Gastroesophageal sphincter (tissue), 4 donors: ENCODE measurements at regions not wholly inside any gene's neighbourhood (a gene's known extent, or its start where the extent isn't known, plus 50 kb on each side); places are given as distances from the start of the nearest gene placed in this dataset.

Experiments used
- ATAC-seq: fragments of 150-250 bp; one replicate; pipeline ENCODE4 v1.9.1; 2016; ENCODE audit warnings: mild to moderate bottlenecking, moderate library complexity
- H3K27ac ChIP-seq, 4 donors: fragments of 200-600 bp; sonication (generic) in 3 of 4; 1 replicate in 3 of 4; 2 replicates in 1 of 4; pipeline ENCODE4 v1.5.1; 2016 to 2019
- H3K27me3 ChIP-seq: fragments of 200-600 bp; sonication (generic); one replicate; pipeline ENCODE4 v1.5.1; 2019
- H3K36me3 ChIP-seq, 2 donors: fragments of 200-600 bp; sonication (generic); one replicate each; pipeline ENCODE4 v1.5.1; 2019; ENCODE audit warnings: control low read depth in 1 of 2
- H3K4me1 ChIP-seq, 3 donors: fragments of 200-600 bp; sonication (generic); 1 replicate in 2 of 3; 2 replicates in 1 of 3; pipeline ENCODE4 v1.5.1; 2016 to 2019; ENCODE audit warnings: control low read depth in 2 of 3
- H3K4me3 ChIP-seq, 2 donors: fragments of 200-600 bp; sonication (generic); one replicate each; pipeline ENCODE4 v1.5.1; 2019; ENCODE audit warnings: mild to moderate bottlenecking in 1 of 2, moderate library complexity in 1 of 2
- H3K9me3 ChIP-seq, 3 donors: fragments of 200-600 bp; sonication (generic); one replicate each; pipeline ENCODE4 v1.5.1; 2017 to 2019; ENCODE audit warnings: control low read depth in 2 of 3
- EP300 ChIP-seq: sonication (generic); formaldehyde crosslinking; IDR thresholded peaks from one replicate; pipeline ENCODE4 v1.6.1; 2017; ENCODE audit warnings: antibody characterized with exemption, mild to moderate bottlenecking
- POLR2A ChIP-seq, 2 donors: fragments of 450-650 bp; IDR thresholded peaks; one replicate each; pipeline ENCODE4 v1.6.1; 2017; ENCODE audit warnings: antibody characterized with exemption in 2 of 2, mild to moderate bottlenecking in 2 of 2, moderate library complexity in 1 of 2
- POLR2AphosphoS5 ChIP-seq: sonication (generic); formaldehyde crosslinking; IDR thresholded peaks from one replicate; pipeline ENCODE4 v1.6.1; 2017; ENCODE audit warnings: antibody characterized with exemption
- WGBS, 2 donors: methylation state at CpG; one replicate each; pipeline ENCODE4 v1.1.5; 2018; ENCODE audit warnings: low coverage in 1 of 2; 5-methylcytosine and 5-hydroxymethylcytosine counted together
- TF ChIP-seq, protein P1 (sequence below), 4 experiments: fragments of 200-600 bp in 2 of 4; fragments of 450-650 bp in 2 of 4; sonication (generic) in 1 of 4; IDR thresholded peaks; one replicate each; pipeline ENCODE4 v1.5.1; 2017 to 2019; ENCODE audit warnings: antibody characterized with exemption in 4 of 4, mild to moderate bottlenecking in 2 of 4, moderate library complexity in 2 of 4

DNA sequence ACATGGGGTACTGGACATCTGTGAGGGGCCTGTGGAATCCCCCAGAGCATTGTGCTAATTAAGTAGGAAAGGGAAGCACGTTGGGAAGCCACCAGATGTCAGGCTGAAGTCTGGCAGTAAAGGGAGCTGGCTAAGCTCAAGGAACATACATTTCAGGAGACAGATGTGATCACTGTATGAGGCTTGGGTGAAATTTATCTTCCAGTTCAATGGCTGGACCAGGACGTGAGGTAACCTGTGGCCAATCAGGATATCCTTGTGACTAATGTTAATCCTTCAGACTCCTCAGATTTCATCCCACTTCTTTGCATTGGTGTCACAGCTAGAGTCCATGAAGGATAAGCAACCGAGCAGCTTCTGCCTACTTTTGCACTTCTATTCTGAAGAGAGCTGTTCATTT lies 110.2 kb upstream of the APP start:
- Histone ChIP-seq H3K4me3 (no peak overlapping the region), H3K36me3 (no peaks in the 10 kb centered on the region), H3K9me3 (peaks cover 0 to 2% (median 0%) of the 10 kb centered on the region in 3 donors), H3K27ac (no peak overlapping the region), H3K27me3 (no peaks in the 10 kb centered on the region), H3K4me1 (no peaks in the 10 kb centered on the region)
- ATAC-seq = no peak
- TF ChIP-seq, protein P1, sequence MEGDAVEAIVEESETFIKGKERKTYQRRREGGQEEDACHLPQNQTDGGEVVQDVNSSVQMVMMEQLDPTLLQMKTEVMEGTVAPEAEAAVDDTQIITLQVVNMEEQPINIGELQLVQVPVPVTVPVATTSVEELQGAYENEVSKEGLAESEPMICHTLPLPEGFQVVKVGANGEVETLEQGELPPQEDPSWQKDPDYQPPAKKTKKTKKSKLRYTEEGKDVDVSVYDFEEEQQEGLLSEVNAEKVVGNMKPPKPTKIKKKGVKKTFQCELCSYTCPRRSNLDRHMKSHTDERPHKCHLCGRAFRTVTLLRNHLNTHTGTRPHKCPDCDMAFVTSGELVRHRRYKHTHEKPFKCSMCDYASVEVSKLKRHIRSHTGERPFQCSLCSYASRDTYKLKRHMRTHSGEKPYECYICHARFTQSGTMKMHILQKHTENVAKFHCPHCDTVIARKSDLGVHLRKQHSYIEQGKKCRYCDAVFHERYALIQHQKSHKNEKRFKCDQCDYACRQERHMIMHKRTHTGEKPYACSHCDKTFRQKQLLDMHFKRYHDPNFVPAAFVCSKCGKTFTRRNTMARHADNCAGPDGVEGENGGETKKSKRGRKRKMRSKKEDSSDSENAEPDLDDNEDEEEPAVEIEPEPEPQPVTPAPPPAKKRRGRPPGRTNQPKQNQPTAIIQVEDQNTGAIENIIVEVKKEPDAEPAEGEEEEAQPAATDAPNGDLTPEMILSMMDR (IDR thresholded peaks at IDR 0.05) = no peak
- TF ChIP-seq POLR2AphosphoS5 (no peak), EP300 (no peak), POLR2A (IDR thresholded peaks at IDR 0.05) (no peak)
- 8 to 17% methylated on average over 2 to 3 of the region's 3 CpGs for WGBS, 2 donors

DNA sequence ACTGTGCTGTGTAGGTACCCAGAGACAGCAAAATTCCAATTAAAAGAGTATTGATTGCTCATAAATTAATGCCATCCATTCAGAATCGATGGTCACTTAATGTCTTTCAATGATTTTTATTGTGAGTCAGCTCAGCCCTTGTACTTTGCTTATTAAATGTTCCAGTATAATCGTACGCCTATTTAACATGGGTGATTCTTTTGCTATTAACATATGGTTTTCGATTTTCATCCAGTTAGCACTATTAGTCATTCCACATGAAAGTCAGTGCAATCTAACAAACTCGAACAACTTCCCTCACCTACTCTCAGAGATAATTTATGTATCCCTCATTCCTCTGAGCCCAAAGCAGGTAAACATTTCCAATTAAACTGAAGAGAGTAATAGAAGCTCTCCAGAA lies 109.6 kb upstream of the APP start:
- H3K9me3 ChIP-seq = peaks cover 0 to 8% (median 0%) of the 10 kb centered on the region in 3 donors
- no peak for TF ChIP-seq EP300
- TF ChIP-seq, protein P1 (IDR thresholded peaks at IDR 0.05) = no peak
- TF ChIP-seq POLR2AphosphoS5 = no peak
- no peak for TF ChIP-seq POLR2A (IDR thresholded peaks at IDR 0.05)
- WGBS, 2 donors = 71% methylated on average over 5 of the region's 5 CpGs

DNA sequence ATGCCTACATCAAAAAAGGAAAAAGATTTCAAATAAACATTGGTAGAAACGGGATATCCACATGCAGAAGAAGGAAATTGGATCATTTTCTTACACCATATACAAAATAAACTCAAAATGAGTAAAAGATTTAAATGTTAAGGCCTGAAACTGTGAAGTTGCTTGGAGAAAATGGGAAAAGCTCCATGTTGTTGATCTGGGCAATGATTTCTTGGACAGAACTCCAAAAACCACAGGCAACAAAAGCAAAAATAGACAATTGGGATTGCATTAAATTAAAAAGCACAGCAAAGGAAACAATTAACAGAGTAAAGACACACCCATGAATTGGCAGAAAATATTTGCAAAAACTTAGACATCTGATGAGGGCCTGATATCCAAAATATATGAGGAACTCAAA lies 105.2 kb upstream of the APP start:
- Histone ChIP-seq H3K9me3 (peaks cover 0 to 51% (median 0%) of the 10 kb centered on the region in 3 donors), H3K36me3 (no peaks in the 10 kb centered on the region), H3K4me1 (no peaks in the 10 kb centered on the region), H3K4me3 (no peak overlapping the region), H3K27ac (no peak overlapping the region), H3K27me3 (no peaks in the 10 kb centered on the region)
- no peak for ATAC-seq
- 59 to 82% methylated on average over 1 of the region's 1 CpG for WGBS, 2 donors
- TF ChIP-seq POLR2A (IDR thresholded peaks at IDR 0.05) = no peak
- TF ChIP-seq, protein P1 (IDR thresholded peaks at IDR 0.05) = no peak
- no peak for TF ChIP-seq POLR2AphosphoS5
- no peak for TF ChIP-seq EP300

More for the DNA sequence above, 109.6 kb upstream of the APP start:
- no peak for ATAC-seq
- Histone ChIP-seq H3K36me3 (no peaks in the 10 kb centered on the region), H3K4me1 (no peaks in the 10 kb centered on the region), H3K27me3 (no peaks in the 10 kb centered on the region), H3K27ac (no peak overlapping the region), H3K4me3 (no peak overlapping the region)

DNA sequence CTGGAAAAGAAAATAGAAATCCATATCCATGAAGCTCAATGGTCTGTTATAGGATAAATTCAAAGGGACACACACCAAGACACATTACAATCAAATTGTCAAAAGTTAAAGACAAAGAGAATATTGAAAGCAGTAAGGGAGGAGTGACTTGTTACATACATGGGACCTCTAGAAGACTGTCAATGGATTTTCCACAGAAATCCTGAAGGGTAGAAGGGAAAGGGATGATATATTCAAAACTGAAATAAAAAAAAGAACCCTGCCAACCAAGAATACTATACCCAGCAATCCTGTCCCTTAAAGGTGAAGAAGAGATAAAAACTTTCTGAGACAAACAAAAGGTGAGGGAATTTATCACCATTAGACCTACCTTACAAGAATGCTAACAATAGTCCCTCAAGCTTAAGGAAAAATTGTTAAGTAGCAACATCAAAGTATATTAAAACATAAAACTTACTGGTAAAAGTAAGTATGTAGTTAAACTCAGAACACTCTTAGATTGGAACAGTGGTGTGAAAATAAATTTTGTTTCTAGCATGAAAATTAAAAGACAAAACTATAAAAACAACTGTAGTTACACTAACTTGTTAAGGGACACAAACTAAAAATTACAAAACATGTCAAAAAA lies 103.2 kb upstream of the APP start:
- TF ChIP-seq EP300 (no peak), POLR2AphosphoS5 (no peak), POLR2A (IDR thresholded peaks at IDR 0.05) (no peak)
- TF ChIP-seq, protein P1 (IDR thresholded peaks at IDR 0.05) = no peak
- Histone ChIP-seq H3K36me3 (no peaks in the 10 kb centered on the region), H3K4me3 (no peak overlapping the region), H3K27me3 (no peaks in the 10 kb centered on the region), H3K4me1 (no peaks in the 10 kb centered on the region), H3K27ac (no peak overlapping the region), H3K9me3 (peaks cover 0 to 51% (median 0%) of the 10 kb centered on the region in 3 donors)
- no peak for ATAC-seq

DNA sequence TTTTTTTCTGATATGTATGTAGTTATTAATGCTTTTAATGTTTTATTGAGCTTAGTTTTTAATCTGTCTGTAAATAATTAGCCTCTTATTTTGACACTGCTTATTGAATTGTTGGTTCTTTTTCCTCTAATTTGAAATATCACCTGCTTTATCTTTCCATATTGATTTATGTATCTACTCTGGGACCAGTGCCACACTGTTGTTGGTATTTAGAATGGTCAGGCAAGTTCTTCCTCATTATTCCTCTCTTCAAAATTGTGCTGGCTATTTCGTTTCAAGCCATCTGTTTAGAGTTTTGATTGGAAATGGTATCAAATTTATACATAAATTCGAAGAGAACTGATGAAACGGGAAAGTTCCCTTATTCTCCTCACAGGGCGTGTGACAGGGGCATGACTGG lies 96.8 kb upstream of the APP start:
- H3K27me3 ChIP-seq = no peaks in the 10 kb centered on the region
- H3K27ac ChIP-seq = no peak overlapping the region
- peaks cover 0 to 15% (median 0%) of the 10 kb centered on the region in 3 donors for H3K9me3 ChIP-seq
- ATAC-seq = no peak
- H3K4me3 ChIP-seq = no peak overlapping the region
- H3K36me3 ChIP-seq = no peaks in the 10 kb centered on the region
- 78 to 96% methylated on average over 3 to 4 of the region's 4 CpGs for WGBS, 2 donors
- no peak for TF ChIP-seq POLR2A (IDR thresholded peaks at IDR 0.05)
- no peak for TF ChIP-seq EP300
- TF ChIP-seq, protein P1 (IDR thresholded peaks at IDR 0.05) = no peak
- no peak for TF ChIP-seq POLR2AphosphoS5
- no peaks in the 10 kb centered on the region for H3K4me1 ChIP-seq
